Inferior parietal cortex (tissue), 1 donor: ENCODE measurements at regions not wholly inside any gene's neighbourhood (a gene's known extent, or its start where the extent isn't known, plus 50 kb on each side); places are given as distances from the start of the nearest gene placed in this dataset.

Experiments used
- DNase-seq: peaks from one replicate; pipeline ENCODE4 v3.0.0-alpha.2; 2016; ENCODE audit errors: extremely low spot score

GRCh38 chr16:18059089-18059488 lies 277.4 kb downstream of the NPIPA8 start:
- DNase-seq: no peak

GRCh38 chr16:18055411-18055916 lies 281.1 kb downstream of the NPIPA8 start:
- DNase-seq: no peak

- no peak for DNase-seq
These were observed 285.8 kb downstream of the NPIPA8 start for GRCh38 chr16:18050777-18051176.

DNA sequence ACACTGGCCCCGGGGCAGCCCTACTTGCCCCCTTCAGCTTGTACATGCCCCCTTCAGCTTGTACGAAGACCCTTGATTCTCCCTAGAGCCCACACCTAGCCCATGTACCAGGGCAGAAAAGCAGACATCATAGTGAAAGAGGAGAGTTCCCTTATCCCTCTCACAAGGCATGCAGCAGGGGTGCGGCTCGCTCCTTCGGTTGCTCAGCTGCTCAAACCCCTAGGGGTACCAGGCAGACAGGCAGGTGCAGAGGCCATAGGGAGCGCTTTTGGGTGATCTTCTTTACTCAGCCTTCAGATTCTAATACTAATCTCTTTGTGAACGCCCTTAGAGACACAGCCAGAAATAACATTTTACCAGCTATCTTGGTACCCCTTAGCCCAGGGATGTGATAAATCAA lies 286.3 kb downstream of the NPIPA8 start:
- no peak for DNase-seq

DNA sequence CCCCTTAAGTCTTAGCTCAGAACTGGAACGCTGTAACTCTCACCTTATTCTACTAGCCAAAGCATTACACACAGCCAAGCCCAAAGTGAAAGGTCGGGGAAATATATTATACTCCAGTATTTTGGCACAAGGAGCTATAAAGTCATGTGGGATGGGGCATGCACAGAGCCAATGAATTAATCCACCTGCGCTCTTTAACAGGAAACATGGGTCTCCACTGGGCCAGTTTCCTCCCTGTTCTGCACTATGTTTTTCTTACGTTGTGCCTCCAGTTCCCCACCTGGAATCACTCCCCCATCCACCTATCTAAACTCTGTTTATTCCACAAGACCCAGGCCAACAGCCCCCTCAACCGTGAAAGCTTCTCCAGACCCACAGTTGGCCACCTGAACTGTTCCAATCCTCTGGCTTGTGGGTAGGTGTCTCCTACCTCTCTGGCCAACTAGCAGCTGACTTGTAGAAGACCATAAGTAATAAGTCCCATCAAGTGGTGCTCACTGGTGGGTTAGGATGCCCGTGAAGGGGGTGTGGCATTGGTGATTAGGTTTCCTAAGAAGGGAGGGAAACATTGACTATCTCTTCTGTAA lies 286.9 kb downstream of the NPIPA8 start:
- no peak for DNase-seq

- DNase-seq: no peak
These were observed 287.5 kb downstream of the NPIPA8 start for GRCh38 chr16:18048853-18049546.

- DNase-seq: no peak
These were observed 288.8 kb downstream of the NPIPA8 start for GRCh38 chr16:18047761-18048160.

- no peak for DNase-seq
These were observed 291.2 kb downstream of the NPIPA8 start for GRCh38 chr16:18045356-18045755.

- no peak for DNase-seq
These were observed 294.4 kb downstream of the NPIPA8 start for GRCh38 chr16:18041864-18042834.

DNA sequence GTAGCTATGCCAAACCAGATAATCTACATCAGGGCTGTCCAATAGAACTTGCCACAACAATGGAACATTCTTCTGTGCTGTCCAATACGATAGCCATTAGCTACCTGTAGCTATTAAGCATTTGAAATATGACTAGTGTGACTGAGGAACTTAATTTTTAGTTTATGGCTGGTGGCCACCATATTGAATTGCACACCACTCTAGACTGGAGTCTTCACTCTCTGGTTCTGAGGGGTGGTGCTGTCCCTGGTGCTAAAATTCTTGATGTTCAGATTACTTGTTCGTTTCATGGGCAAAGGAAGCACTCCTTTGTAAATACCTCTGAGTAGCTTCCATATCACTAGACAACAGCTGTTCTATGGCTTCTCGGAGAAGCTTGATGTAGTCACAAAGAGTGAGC lies 296.6 kb downstream of the NPIPA8 start:
- DNase-seq: no peak

- DNase-seq: no peak
These were observed 299.5 kb downstream of the NPIPA8 start for GRCh38 chr16:18037051-18037450.

DNA sequence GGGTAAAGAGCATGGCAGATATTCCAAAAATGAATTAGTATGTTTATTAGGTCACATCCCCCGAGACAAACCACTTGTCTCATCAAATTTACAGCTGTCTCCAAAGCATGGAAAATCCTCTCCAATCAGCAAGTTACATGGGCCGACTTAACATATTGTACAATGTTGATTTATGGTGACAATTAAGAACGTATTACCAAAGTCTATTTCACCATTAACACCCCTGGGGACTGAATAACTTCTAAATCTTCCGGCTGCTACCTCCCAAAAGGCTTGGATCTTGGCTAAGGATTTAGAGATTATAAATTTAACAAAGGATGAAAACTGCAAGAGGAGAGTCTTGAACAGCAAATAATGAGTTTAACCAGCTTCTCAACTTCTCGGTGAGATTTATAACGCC lies 311.9 kb downstream of the NPIPA8 start:
- no peak for DNase-seq

GRCh38 chr16:18018376-18018775 lies 318.2 kb downstream of the NPIPA8 start:
- no peak for DNase-seq

DNA sequence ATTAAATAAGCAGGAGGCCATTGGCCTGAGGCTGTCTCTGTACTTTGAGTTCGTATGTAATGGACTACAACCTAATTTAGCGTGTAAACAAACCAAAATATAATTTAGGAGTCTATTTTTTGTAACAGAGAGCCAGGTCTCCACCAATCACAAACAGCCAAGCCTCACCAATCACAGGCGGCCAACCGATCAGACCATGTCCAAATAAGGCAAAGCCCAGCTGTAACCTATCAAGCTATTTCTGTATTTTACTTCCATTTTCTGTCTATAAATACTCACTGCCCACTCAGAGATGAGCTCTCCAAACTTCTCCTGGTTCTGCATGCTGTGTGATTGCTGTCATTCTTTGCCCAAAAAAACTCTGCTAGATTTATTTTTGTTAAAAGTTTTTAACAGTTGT lies 322.7 kb downstream of the NPIPA8 start:
- DNase-seq: no peak

- DNase-seq: no peak
These were observed 328.2 kb downstream of the NPIPA8 start for GRCh38 chr16:18008356-18008755.

DNA sequence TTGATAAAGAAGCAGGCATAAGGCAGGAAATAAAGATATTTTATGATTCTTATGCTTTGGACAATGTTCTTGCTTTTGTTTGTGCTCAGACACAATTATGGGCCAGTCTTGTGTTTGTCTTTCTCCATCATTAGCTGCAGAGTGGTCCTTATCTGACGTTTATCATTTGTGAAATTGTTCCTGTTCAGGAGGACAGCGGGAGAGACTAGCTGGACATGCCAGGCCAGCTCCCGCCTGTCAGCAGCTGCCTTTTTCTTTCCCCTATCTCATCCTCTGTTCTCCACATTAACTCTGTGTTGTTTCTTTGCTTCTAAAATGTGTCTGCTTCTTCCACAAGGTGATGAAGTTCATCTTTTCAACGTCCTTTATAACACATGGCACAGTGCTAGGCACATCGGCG lies 333.5 kb downstream of the NPIPA8 start:
- no peak for DNase-seq

GRCh38 chr16:17998996-17999395 lies 337.5 kb downstream of the NPIPA8 start:
- no peak for DNase-seq

- DNase-seq: no peak
These were observed 338.0 kb downstream of the NPIPA8 start for GRCh38 chr16:17998550-17998949.

DNA sequence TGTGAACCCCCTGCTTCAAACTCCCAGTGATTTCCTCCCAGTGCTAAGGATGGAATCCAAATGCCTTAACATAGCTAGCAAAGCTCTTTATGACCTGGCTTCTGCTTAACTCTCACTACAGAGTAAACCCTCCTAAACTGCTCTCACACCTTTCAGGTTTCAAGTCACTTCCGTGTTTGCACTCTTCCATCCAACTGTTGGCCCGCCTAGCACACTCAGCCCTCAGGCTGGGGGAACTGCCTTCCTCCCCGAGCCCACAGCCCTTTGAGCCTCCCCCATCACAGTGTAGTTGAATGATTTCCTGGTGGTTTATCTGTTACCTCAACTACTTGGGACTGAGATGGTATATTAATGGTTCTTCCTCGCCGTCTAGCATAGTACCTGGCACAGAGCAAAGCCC lies 342.5 kb downstream of the NPIPA8 start:
- no peak for DNase-seq

- DNase-seq: no peak
These were observed 344.1 kb downstream of the NPIPA8 start for GRCh38 chr16:17992416-17992815.

DNA sequence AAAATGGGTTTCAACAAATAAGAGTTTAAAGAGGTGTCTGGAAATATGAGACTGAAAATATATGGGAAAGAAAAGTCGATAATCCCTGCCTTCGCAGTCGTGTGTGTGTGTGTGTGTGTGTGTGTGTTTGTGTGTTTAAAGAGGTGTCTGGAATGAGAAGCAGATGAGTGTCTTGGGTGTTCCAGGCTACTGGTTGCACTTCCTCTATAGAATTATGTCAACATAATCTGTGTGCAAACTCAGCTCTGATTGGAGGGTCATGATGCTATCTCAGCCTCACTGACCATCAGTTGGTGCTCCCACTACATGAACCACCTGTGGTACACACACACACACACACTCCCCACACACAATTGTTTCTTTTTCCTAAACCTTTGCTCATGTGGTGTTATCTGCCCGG lies 347.3 kb downstream of the NPIPA8 start:
- DNase-seq: no peak

- no peak for DNase-seq
These were observed 347.7 kb downstream of the NPIPA8 start for GRCh38 chr16:17988839-17989238.
